ENCODE measurements at regions not wholly inside any gene's neighbourhood (a gene's known extent, or its start where the extent isn't known, plus 50 kb on each side); places are given as distances from the start of the nearest gene placed in this dataset.

DNA sequence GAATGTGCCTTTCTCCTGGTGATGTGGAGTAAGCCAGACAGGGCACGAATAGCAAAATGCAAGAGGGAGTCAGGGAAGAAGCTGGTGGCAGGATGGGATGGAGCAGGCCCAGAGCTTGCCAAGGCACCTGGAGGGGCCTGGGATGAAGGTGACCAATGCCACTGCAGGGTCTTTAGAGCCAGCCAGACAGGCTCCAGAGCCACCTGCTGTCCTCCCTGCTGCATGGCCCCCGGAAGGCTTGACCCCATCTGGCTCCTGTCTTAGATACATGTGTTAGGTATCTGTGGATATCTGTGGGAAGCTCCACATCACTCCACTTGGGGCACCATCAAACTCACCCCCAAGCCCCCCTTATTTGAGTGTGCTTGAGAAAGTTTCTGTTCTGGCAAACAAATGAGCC lies 99.9 kb upstream of the ATL2 start:
- TF ChIP-seq CTCF (IDR thresholded peaks at IDR 0.05; ENCODE audit: low read length), result no peak
- TF ChIP-seq EZH2 (IDR thresholded peaks at IDR 0.05; ENCODE audit: borderline replicate concordance, low read length), result no peak

Measured in OCI-LY1 (cell line).